GM23338 (cell line): ENCODE measurements at regions not wholly inside any gene's neighbourhood (a gene's known extent, or its start where the extent isn't known, plus 50 kb on each side); places are given as distances from the start of the nearest gene placed in this dataset.

Experiments used
- ATAC-seq: fragments of 200-7000 bp; cut with Tn5 transposase; 3 replicates; pipeline ENCODE4 v1.9.1; 2020
- DNase-seq: peaks from one replicate; pipeline ENCODE4 v3.0.0-alpha.2; 2015; ENCODE audit warnings: low spot score
- H2AFZ ChIP-seq: fragments of 200-600 bp; sonication (generic); 2 replicates; pipeline ENCODE4 v1.8.0; 2016; ENCODE audit warnings: antibody characterized with exemption, mild to moderate bottlenecking, moderate library complexity
- H3F3A ChIP-seq: fragments of 200-600 bp; sonication (generic); replicated peaks from 2 replicates; pipeline ENCODE4 v1.8.0; 2017; ENCODE audit warnings: antibody characterized with exemption, mixed run types, low read depth
- H3K27ac ChIP-seq: fragments of 200-600 bp; sonication (generic); 2 replicates; pipeline ENCODE4 v1.6.1; 2016; ENCODE audit warnings: low read depth
- H3K27me3 ChIP-seq: fragments of 200-600 bp; sonication (generic); 2 replicates; pipeline ENCODE4 v1.8.0; 2016; ENCODE audit warnings: mild to moderate bottlenecking, mixed run types, moderate library complexity; ENCODE audit not compliant: insufficient read depth
- H3K36me3 ChIP-seq: fragments of 200-600 bp; sonication (generic); 2 replicates; pipeline ENCODE4 v1.8.0; 2016; ENCODE audit warnings: mild to moderate bottlenecking; ENCODE audit not compliant: insufficient read depth
- H3K4me1 ChIP-seq: fragments of 200-600 bp; sonication (generic); 2 replicates; pipeline ENCODE4 v1.8.0; 2016; ENCODE audit warnings: mild to moderate bottlenecking, moderate library complexity; ENCODE audit not compliant: insufficient read depth
- H3K4me2 ChIP-seq: fragments of 200-600 bp; sonication (generic); 2 replicates; pipeline ENCODE4 v1.7.1; 2017; ENCODE audit warnings: mixed run types
- H3K4me3 ChIP-seq: fragments of 200-600 bp; sonication (generic); 2 replicates; pipeline ENCODE4 v1.6.1; 2016; ENCODE audit warnings: mixed run types
- H3K79me2 ChIP-seq: fragments of 200-600 bp; sonication (generic); replicated peaks from 2 replicates; pipeline ENCODE4 v1.8.0; 2017; ENCODE audit warnings: mild to moderate bottlenecking; ENCODE audit not compliant: insufficient read depth
- H3K9me2 ChIP-seq: fragments of 200-600 bp; sonication (generic); 2 replicates; pipeline ENCODE4 v1.8.0; 2017; ENCODE audit not compliant: insufficient read depth
- H4K20me1 ChIP-seq: fragments of 200-600 bp; sonication (generic); replicated peaks from 2 replicates; pipeline ENCODE4 v1.8.0; 2017; ENCODE audit warnings: mild to moderate bottlenecking; ENCODE audit not compliant: insufficient read depth
- H3K27ac Mint-ChIP-seq: 2 replicates; pipeline ENCODE4 v1.8.0; 2020; ENCODE audit warnings: inconsistent platforms, mild to moderate bottlenecking, moderate library complexity, mixed read lengths
- H3K27me3 Mint-ChIP-seq: 3 replicates; pipeline ENCODE4 v1.8.0; 2022; ENCODE audit warnings: low read depth, mild to moderate bottlenecking, moderate library complexity, mixed read lengths, inconsistent platforms; ENCODE audit not compliant: insufficient read depth, poor library complexity
- H3K36me3 Mint-ChIP-seq: 3 replicates; pipeline ENCODE4 v1.8.0; 2021; ENCODE audit warnings: low read depth, mild to moderate bottlenecking, inconsistent platforms, moderate library complexity, mixed read lengths
- H3K4me1 Mint-ChIP-seq: 3 replicates; pipeline ENCODE4 v1.8.0; 2020; ENCODE audit warnings: mild to moderate bottlenecking, inconsistent platforms, mixed read lengths
- H3K4me3 Mint-ChIP-seq: 3 replicates; pipeline ENCODE4 v1.8.0; 2021; ENCODE audit warnings: moderate library complexity, mild to moderate bottlenecking, inconsistent platforms, mixed read lengths
- H3K9me3 Mint-ChIP-seq: 3 replicates; pipeline ENCODE4 v1.8.0; 2020; ENCODE audit warnings: moderate library complexity, mild to moderate bottlenecking, inconsistent platforms, mixed read lengths
- CREB1 ChIP-seq: fragments of 250-450 bp; sonication (Bioruptor Pico); IDR thresholded peaks from 2 replicates; pipeline ENCODE4 v1.5.0; 2020; ENCODE audit warnings: low read depth, mild to moderate bottlenecking, moderate library complexity
- EZH2 ChIP-seq: fragments of 200-600 bp; sonication (generic); IDR thresholded peaks from one replicate; pipeline ENCODE4 v1.8.0; 2017; ENCODE audit warnings: antibody characterized with exemption, mild to moderate bottlenecking, low read depth; ENCODE audit not compliant: unreplicated experiment
- EZH2phosphoT487 ChIP-seq: fragments of 200-600 bp; sonication (generic); IDR thresholded peaks from one replicate; pipeline ENCODE4 v1.8.1; 2018; ENCODE audit warnings: antibody characterized with exemption; ENCODE audit not compliant: unreplicated experiment
- JUNB ChIP-seq: IDR thresholded peaks from one replicate; pipeline ENCODE4 v1.6.1; 2016; ENCODE audit warnings: antibody characterized with exemption; ENCODE audit not compliant: unreplicated experiment
- NANOG ChIP-seq: IDR thresholded peaks from 2 replicates; pipeline ENCODE4 v1.6.1; 2016; ENCODE audit warnings: antibody characterized with exemption, borderline replicate concordance
- POLR2AphosphoS5 ChIP-seq: IDR thresholded peaks from 2 replicates; pipeline ENCODE4 v1.6.1; 2016; ENCODE audit warnings: antibody characterized with exemption, low read depth
- REST ChIP-seq: IDR thresholded peaks from one replicate; pipeline ENCODE4 v1.6.1; 2018; ENCODE audit warnings: antibody characterized with exemption; ENCODE audit not compliant: unreplicated experiment
- STAT1 ChIP-seq: IDR thresholded peaks from one replicate; pipeline ENCODE4 v1.6.1; 2016; ENCODE audit warnings: antibody characterized with exemption; ENCODE audit not compliant: unreplicated experiment
- ZNF114 ChIP-seq: fragments of 250-450 bp; sonication (Bioruptor Pico); IDR thresholded peaks from 2 replicates; pipeline ENCODE4 v1.5.0; 2020; ENCODE audit warnings: mild to moderate bottlenecking, moderate library complexity
- ZNF331 ChIP-seq: fragments of 250-450 bp; sonication (Bioruptor Pico); IDR thresholded peaks from 2 replicates; pipeline ENCODE4 v1.5.0; 2020; ENCODE audit warnings: low read depth, mild to moderate bottlenecking, moderate library complexity
- TF ChIP-seq, protein P1 (sequence below): IDR thresholded peaks from 2 replicates; pipeline ENCODE4 v1.6.1; 2016; ENCODE audit warnings: antibody characterized with exemption
- TF ChIP-seq, protein P2 (sequence below), 2 experiments: fragments of 200-600 bp in 1 of 2; sonication (generic) in 1 of 2; conservative IDR thresholded peaks; 2 replicates each; pipeline versions ENCODE4 v1.5.1 to v1.6.1; 2016 to 2017; ENCODE audit warnings: antibody characterized with exemption in 2 of 2, low read depth in 2 of 2, mild to moderate bottlenecking in 2 of 2, moderate library complexity in 1 of 2
- TF ChIP-seq, protein P3 (sequence below): fragments of 250-450 bp; sonication (Bioruptor Pico); IDR thresholded peaks from 2 replicates; pipeline ENCODE4 v1.5.0; 2020; ENCODE audit warnings: mild to moderate bottlenecking, moderate library complexity

GRCh38 chr2:101619191-101619591, 78.3 kb upstream of the MAP4K4 start:
- no peaks in the 10 kb centered on the region for H4K20me1 ChIP-seq
- H3K4me3 ChIP-seq = no peak overlapping the region
- no peaks in the 10 kb centered on the region for H3K36me3 ChIP-seq
- no peaks in the 10 kb centered on the region for H3F3A ChIP-seq
- no peak for DNase-seq
- TF ChIP-seq ZNF114 (CRISPR knock-in tag) (no peak), ZNF331 (CRISPR knock-in tag) (no peak), NANOG (no peak), JUNB (no peak), EZH2 (no peak), STAT1 (no peak), REST (no peak), POLR2AphosphoS5 (no peak), CREB1 (CRISPR knock-in tag) (no peak), EZH2phosphoT487 (no peak)
- TF ChIP-seq, protein P1, sequence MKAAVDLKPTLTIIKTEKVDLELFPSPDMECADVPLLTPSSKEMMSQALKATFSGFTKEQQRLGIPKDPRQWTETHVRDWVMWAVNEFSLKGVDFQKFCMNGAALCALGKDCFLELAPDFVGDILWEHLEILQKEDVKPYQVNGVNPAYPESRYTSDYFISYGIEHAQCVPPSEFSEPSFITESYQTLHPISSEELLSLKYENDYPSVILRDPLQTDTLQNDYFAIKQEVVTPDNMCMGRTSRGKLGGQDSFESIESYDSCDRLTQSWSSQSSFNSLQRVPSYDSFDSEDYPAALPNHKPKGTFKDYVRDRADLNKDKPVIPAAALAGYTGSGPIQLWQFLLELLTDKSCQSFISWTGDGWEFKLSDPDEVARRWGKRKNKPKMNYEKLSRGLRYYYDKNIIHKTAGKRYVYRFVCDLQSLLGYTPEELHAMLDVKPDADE = no peak
- TF ChIP-seq, protein P2, sequence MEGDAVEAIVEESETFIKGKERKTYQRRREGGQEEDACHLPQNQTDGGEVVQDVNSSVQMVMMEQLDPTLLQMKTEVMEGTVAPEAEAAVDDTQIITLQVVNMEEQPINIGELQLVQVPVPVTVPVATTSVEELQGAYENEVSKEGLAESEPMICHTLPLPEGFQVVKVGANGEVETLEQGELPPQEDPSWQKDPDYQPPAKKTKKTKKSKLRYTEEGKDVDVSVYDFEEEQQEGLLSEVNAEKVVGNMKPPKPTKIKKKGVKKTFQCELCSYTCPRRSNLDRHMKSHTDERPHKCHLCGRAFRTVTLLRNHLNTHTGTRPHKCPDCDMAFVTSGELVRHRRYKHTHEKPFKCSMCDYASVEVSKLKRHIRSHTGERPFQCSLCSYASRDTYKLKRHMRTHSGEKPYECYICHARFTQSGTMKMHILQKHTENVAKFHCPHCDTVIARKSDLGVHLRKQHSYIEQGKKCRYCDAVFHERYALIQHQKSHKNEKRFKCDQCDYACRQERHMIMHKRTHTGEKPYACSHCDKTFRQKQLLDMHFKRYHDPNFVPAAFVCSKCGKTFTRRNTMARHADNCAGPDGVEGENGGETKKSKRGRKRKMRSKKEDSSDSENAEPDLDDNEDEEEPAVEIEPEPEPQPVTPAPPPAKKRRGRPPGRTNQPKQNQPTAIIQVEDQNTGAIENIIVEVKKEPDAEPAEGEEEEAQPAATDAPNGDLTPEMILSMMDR (conservative IDR thresholded peaks at IDR 0.05; ENCODE audit: low read depth in 2 of 2) = no peak
- TF ChIP-seq, protein P3, sequence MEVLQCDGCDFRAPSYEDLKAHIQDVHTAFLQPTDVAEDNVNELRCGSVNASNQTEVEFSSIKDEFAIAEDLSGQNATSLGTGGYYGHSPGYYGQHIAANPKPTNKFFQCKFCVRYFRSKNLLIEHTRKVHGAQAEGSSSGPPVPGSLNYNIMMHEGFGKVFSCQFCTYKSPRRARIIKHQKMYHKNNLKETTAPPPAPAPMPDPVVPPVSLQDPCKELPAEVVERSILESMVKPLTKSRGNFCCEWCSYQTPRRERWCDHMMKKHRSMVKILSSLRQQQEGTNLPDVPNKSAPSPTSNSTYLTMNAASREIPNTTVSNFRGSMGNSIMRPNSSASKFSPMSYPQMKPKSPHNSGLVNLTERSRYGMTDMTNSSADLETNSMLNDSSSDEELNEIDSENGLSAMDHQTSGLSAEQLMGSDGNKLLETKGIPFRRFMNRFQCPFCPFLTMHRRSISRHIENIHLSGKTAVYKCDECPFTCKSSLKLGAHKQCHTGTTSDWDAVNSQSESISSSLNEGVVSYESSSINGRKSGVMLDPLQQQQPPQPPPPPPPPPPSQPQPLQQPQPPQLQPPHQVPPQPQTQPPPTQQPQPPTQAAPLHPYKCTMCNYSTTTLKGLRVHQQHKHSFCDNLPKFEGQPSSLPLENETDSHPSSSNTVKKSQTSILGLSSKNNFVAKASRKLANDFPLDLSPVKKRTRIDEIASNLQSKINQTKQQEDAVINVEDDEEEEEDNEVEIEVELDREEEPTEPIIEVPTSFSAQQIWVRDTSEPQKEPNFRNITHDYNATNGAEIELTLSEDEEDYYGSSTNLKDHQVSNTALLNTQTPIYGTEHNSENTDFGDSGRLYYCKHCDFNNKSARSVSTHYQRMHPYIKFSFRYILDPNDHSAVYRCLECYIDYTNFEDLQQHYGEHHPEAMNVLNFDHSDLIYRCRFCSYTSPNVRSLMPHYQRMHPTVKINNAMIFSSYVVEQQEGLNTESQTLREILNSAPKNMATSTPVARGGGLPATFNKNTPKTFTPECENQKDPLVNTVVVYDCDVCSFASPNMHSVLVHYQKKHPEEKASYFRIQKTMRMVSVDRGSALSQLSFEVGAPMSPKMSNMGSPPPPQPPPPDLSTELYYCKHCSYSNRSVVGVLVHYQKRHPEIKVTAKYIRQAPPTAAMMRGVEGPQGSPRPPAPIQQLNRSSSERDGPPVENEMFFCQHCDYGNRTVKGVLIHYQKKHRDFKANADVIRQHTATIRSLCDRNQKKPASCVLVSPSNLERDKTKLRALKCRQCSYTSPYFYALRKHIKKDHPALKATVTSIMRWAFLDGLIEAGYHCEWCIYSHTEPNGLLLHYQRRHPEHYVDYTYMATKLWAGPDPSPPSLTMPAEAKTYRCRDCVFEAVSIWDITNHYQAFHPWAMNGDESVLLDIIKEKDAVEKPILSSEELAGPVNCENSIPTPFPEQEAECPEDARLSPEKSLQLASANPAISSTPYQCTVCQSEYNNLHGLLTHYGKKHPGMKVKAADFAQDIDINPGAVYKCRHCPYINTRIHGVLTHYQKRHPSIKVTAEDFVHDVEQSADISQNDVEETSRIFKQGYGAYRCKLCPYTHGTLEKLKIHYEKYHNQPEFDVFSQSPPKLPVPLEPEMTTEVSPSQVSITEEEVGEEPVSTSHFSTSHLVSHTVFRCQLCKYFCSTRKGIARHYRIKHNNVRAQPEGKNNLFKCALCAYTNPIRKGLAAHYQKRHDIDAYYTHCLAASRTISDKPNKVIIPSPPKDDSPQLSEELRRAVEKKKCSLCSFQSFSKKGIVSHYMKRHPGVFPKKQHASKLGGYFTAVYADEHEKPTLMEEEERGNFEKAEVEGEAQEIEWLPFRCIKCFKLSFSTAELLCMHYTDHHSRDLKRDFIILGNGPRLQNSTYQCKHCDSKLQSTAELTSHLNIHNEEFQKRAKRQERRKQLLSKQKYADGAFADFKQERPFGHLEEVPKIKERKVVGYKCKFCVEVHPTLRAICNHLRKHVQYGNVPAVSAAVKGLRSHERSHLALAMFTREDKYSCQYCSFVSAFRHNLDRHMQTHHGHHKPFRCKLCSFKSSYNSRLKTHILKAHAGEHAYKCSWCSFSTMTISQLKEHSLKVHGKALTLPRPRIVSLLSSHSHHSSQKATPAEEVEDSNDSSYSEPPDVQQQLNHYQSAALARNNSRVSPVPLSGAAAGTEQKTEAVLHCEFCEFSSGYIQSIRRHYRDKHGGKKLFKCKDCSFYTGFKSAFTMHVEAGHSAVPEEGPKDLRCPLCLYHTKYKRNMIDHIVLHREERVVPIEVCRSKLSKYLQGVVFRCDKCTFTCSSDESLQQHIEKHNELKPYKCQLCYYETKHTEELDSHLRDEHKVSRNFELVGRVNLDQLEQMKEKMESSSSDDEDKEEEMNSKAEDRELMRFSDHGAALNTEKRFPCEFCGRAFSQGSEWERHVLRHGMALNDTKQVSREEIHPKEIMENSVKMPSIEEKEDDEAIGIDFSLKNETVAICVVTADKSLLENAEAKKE (CRISPR knock-in tag) = no peak
- Mint-ChIP-seq H3K9me3 (no peaks in the 10 kb centered on the region), H3K27ac (no peak overlapping the region), H3K36me3 (no peaks in the 10 kb centered on the region), H3K27me3 (peaks cover 5% of the 10 kb centered on the region), H3K4me1 (peaks cover 22% of the 10 kb centered on the region), H3K4me3 (no peak overlapping the region)
- H3K27ac ChIP-seq = no peak overlapping the region
- H3K79me2 ChIP-seq = no peaks in the 10 kb centered on the region
- no peak overlapping the region for H3K4me2 ChIP-seq
- ATAC-seq = no peak
- no peaks in the 10 kb centered on the region; the same call in 1 of the 2 replicates for H3K4me1 ChIP-seq
- no peaks in the 10 kb centered on the region for H3K27me3 ChIP-seq
- H2AFZ ChIP-seq = no peak overlapping the region
- H3K9me2 ChIP-seq = no peaks in the 10 kb centered on the region
